ENCODE measurements at regions not wholly inside any gene's neighbourhood (a gene's known extent, or its start where the extent isn't known, plus 50 kb on each side); places are given as distances from the start of the nearest gene placed in this dataset.

GRCh38 chr6:118715376-118715775, 64.0 kb upstream of the CEP85L start:
- Histone ChIP-seq H3K4me3 (ENCODE audit: low read length in 3 of 3) (no peak overlapping the region), H3K36me3 (ENCODE audit: control insufficient read depth in 2 of 3, insufficient read depth in 3 of 3, low read length in 3 of 3) (no peaks in the 10 kb centered on the region), H3K27me3 (ENCODE audit: control insufficient read depth, insufficient read depth, low read length) (no peaks in the 10 kb centered on the region), H3K4me1 (ENCODE audit: control insufficient read depth in 2 of 3, insufficient read depth in 2 of 3, low read depth in 1 of 3, low read length in 3 of 3) (no peaks in the 10 kb centered on the region), H3K9ac (ENCODE audit: low read length in 3 of 3) (no peak overlapping the region), H3K27ac (ENCODE audit: low read depth in 2 of 2, low read length in 2 of 2) (no peak overlapping the region), H3K9me3 (ENCODE audit: control insufficient read depth in 2 of 3, insufficient read depth in 1 of 3, low read length in 3 of 3) (no peaks in the 10 kb centered on the region)
- TF ChIP-seq CTCF (IDR thresholded peaks at IDR 0.05; ENCODE audit: borderline replicate concordance, extremely low read depth, insufficient read depth), result no peak
- no peak for DNase-seq
- FAIRE-seq, result no peak
- intact Hi-C loops (cut with DNase I), result no loop called here

- FAIRE-seq, result no peak
- no peak for TF ChIP-seq CTCF (IDR thresholded peaks at IDR 0.05; ENCODE audit: borderline replicate concordance, extremely low read depth, insufficient read depth)
- DNase-seq, result no peak
Observed at GRCh38 chr6:118714756-118715155, 63.4 kb upstream of the CEP85L start.

GRCh38 chr6:118712969-118713368, 61.6 kb upstream of the CEP85L start:
- Histone ChIP-seq H3K9me3 (ENCODE audit: control insufficient read depth in 2 of 3, insufficient read depth in 1 of 3, low read length in 3 of 3) (no peaks in the 10 kb centered on the region), H3K27ac (ENCODE audit: low read depth in 2 of 2, low read length in 2 of 2) (no peak overlapping the region), H3K36me3 (ENCODE audit: control insufficient read depth in 2 of 3, insufficient read depth in 3 of 3, low read length in 3 of 3) (no peaks in the 10 kb centered on the region), H3K4me1 (ENCODE audit: control insufficient read depth in 2 of 3, insufficient read depth in 2 of 3, low read depth in 1 of 3, low read length in 3 of 3) (peaks cover 3 to 6% (median 6%) of the 10 kb centered on the region in 3 donors), H3K4me3 (ENCODE audit: low read length in 3 of 3) (no peak overlapping the region), H3K27me3 (ENCODE audit: control insufficient read depth, insufficient read depth, low read length) (no peaks in the 10 kb centered on the region), H3K9ac (ENCODE audit: low read length in 3 of 3) (no peak overlapping the region)
- DNase-seq (no peak), FAIRE-seq (no peak)
- intact Hi-C loops (cut with DNase I), result no loop called here
- no peak for TF ChIP-seq CTCF (IDR thresholded peaks at IDR 0.05; ENCODE audit: borderline replicate concordance, extremely low read depth, insufficient read depth)

More at GRCh38 chr6:118714756-118715155, 63.4 kb upstream of the CEP85L start:
- Histone ChIP-seq H3K27ac (ENCODE audit: low read depth in 2 of 2, low read length in 2 of 2) (no peak overlapping the region), H3K4me1 (ENCODE audit: control insufficient read depth in 2 of 3, insufficient read depth in 2 of 3, low read depth in 1 of 3, low read length in 3 of 3) (peaks cover 0 to 3% (median 2%) of the 10 kb centered on the region in 3 donors), H3K9me3 (ENCODE audit: control insufficient read depth in 2 of 3, insufficient read depth in 1 of 3, low read length in 3 of 3) (no peaks in the 10 kb centered on the region), H3K27me3 (ENCODE audit: control insufficient read depth, insufficient read depth, low read length) (no peaks in the 10 kb centered on the region), H3K36me3 (ENCODE audit: control insufficient read depth in 2 of 3, insufficient read depth in 3 of 3, low read length in 3 of 3) (no peaks in the 10 kb centered on the region), H3K4me3 (ENCODE audit: low read length in 3 of 3) (no peak overlapping the region), H3K9ac (ENCODE audit: low read length in 3 of 3) (no peak overlapping the region)
- intact Hi-C loops (cut with DNase I), result no loop called here

- no peaks in the 10 kb centered on the region for H3K36me3 ChIP-seq (ENCODE audit: control insufficient read depth in 2 of 3, insufficient read depth in 3 of 3, low read length in 3 of 3)
- H3K9ac ChIP-seq (ENCODE audit: low read length in 3 of 3), result no peak overlapping the region
- no peak for DNase-seq
- no peak for FAIRE-seq
- no peak overlapping the region for H3K27ac ChIP-seq (ENCODE audit: low read depth in 2 of 2, low read length in 2 of 2)
- no peaks in the 10 kb centered on the region for H3K9me3 ChIP-seq (ENCODE audit: control insufficient read depth in 2 of 3, insufficient read depth in 1 of 3, low read length in 3 of 3)
- no peak overlapping the region for H3K4me3 ChIP-seq (ENCODE audit: low read length in 3 of 3)
- TF ChIP-seq CTCF (IDR thresholded peaks at IDR 0.05; ENCODE audit: borderline replicate concordance, extremely low read depth, insufficient read depth), result no peak
- H3K27me3 ChIP-seq (ENCODE audit: control insufficient read depth, insufficient read depth, low read length), result no peaks in the 10 kb centered on the region
- peaks cover 3 to 6% (median 6%) of the 10 kb centered on the region in 3 donors for H3K4me1 ChIP-seq (ENCODE audit: control insufficient read depth in 2 of 3, insufficient read depth in 2 of 3, low read depth in 1 of 3, low read length in 3 of 3)
- intact Hi-C loops (cut with DNase I), result no loop called here
Observed at GRCh38 chr6:118710616-118711015, 59.2 kb upstream of the CEP85L start.
